ENCODE measurements at regions not wholly inside any gene's neighbourhood (a gene's known extent, or its start where the extent isn't known, plus 50 kb on each side); places are given as distances from the start of the nearest gene placed in this dataset.

DNA sequence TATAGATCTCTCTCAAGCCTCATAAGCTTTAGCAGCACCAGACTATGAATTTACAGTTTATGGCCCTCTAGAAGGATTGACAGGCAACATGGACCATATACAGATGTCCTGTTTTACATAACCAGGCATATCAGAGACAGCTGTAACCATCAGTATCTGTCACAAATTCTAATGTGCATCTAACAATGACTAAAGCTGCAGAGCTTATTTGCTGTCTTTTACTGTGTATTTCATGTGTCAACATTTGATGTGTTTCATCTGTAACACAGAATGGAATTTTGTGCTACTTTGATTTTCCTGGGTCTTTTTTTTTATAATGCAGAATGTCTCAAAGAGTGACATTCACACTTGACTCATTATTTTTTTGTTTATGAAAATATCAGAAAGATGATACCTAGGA, 348.3 kb downstream of the SLC16A7 start:
- no peaks in the 10 kb centered on the region for H4K20me1 ChIP-seq (ENCODE audit: insufficient read depth, low read length)
- H3K27ac ChIP-seq (ENCODE audit: low read depth in 1 of 2, low read length in 2 of 2): no peak overlapping the region
- no peak overlapping the region for H3K9ac ChIP-seq (ENCODE audit: insufficient read depth, low read length, poor library complexity, severe bottlenecking)
- H3K4me1 Mint-ChIP-seq: no peaks in the 10 kb centered on the region
- H3K36me3 Mint-ChIP-seq: no peaks in the 10 kb centered on the region
- no peak overlapping the region for H3K4me3 Mint-ChIP-seq
- no peaks in the 10 kb centered on the region for H3K27me3 ChIP-seq (ENCODE audit: control insufficient read depth in 2 of 2, insufficient read depth in 2 of 2, low read length in 2 of 2)
- TF ChIP-seq, protein P1, sequence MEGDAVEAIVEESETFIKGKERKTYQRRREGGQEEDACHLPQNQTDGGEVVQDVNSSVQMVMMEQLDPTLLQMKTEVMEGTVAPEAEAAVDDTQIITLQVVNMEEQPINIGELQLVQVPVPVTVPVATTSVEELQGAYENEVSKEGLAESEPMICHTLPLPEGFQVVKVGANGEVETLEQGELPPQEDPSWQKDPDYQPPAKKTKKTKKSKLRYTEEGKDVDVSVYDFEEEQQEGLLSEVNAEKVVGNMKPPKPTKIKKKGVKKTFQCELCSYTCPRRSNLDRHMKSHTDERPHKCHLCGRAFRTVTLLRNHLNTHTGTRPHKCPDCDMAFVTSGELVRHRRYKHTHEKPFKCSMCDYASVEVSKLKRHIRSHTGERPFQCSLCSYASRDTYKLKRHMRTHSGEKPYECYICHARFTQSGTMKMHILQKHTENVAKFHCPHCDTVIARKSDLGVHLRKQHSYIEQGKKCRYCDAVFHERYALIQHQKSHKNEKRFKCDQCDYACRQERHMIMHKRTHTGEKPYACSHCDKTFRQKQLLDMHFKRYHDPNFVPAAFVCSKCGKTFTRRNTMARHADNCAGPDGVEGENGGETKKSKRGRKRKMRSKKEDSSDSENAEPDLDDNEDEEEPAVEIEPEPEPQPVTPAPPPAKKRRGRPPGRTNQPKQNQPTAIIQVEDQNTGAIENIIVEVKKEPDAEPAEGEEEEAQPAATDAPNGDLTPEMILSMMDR (IDR thresholded peaks at IDR 0.05): no peak
- no peaks in the 10 kb centered on the region for H3K79me2 ChIP-seq (ENCODE audit: insufficient read depth, low read length)
- H2AFZ ChIP-seq (ENCODE audit: insufficient read depth, low read depth, low read length, poor library complexity, severe bottlenecking): no peak overlapping the region
- intact Hi-C loops (cut with micrococcal nuclease): no loop called here
- H3K27ac Mint-ChIP-seq: no peak overlapping the region
- no peak for DNase-seq
- H3K36me3 ChIP-seq (replicated peaks in 1 of 2; ENCODE audit: control insufficient read depth in 1 of 2, insufficient read depth in 2 of 2, low read length in 2 of 2): no peaks in the 10 kb centered on the region
- H3K4me2 ChIP-seq (replicated peaks; ENCODE audit: extremely low read depth, low read length, poor library complexity, severe bottlenecking): no peak overlapping the region
- no peak overlapping the region for H3K4me3 ChIP-seq (replicated peaks in 1 of 3; ENCODE audit: low read depth in 2 of 3, low read length in 3 of 3)
- peaks cover 2 to 11% (median 4%) of the 10 kb centered on the region in 7 donors for H3K9me3 Mint-ChIP-seq
- no peaks in the 10 kb centered on the region for H3K9me3 ChIP-seq (replicated peaks in 1 of 2; ENCODE audit: control insufficient read depth in 1 of 2, insufficient read depth in 1 of 2, low read length in 2 of 2)
- H3K4me1 ChIP-seq (ENCODE audit: control insufficient read depth in 1 of 2, insufficient read depth in 2 of 2, low read length in 2 of 2): no peaks in the 10 kb centered on the region
- no peaks in the 10 kb centered on the region for H3K27me3 Mint-ChIP-seq (ENCODE audit: low read depth in 3 of 3)

DNA sequence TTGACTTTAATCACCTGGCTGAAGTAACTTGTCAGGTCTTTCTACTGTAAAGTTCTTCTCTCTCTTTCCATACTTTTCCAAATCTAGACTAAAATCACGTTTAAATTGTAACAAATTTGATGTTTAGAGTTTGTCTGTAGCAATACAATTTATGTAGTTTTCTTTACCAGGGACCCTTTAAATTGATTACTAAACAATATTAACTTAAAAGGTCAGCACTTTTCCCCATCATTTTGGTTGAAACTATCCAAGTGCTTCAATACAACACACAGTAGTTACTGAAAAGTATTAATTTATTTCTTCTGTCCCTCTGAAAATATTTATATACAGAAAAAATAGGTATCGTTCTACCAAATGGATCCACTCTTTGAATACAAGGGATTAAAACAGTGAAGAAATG, 350.8 kb downstream of the SLC16A7 start:
- H3K4me3 Mint-ChIP-seq: no peak overlapping the region
- H3K36me3 ChIP-seq (replicated peaks in 1 of 2; ENCODE audit: control insufficient read depth in 1 of 2, insufficient read depth in 2 of 2, low read length in 2 of 2): no peaks in the 10 kb centered on the region
- H3K4me3 ChIP-seq (replicated peaks in 1 of 3; ENCODE audit: low read depth in 2 of 3, low read length in 3 of 3): no peak overlapping the region
- no peak overlapping the region for H2AFZ ChIP-seq (ENCODE audit: insufficient read depth, low read depth, low read length, poor library complexity, severe bottlenecking)
- no peaks in the 10 kb centered on the region for H3K79me2 ChIP-seq (ENCODE audit: insufficient read depth, low read length)
- no peak overlapping the region for H3K27ac ChIP-seq (ENCODE audit: low read depth in 1 of 2, low read length in 2 of 2)
- H3K4me2 ChIP-seq (replicated peaks; ENCODE audit: extremely low read depth, low read length, poor library complexity, severe bottlenecking): no peak overlapping the region
- H3K36me3 Mint-ChIP-seq: no peaks in the 10 kb centered on the region
- H3K27me3 Mint-ChIP-seq (ENCODE audit: low read depth in 3 of 3): no peaks in the 10 kb centered on the region
- H4K20me1 ChIP-seq (ENCODE audit: insufficient read depth, low read length): no peaks in the 10 kb centered on the region
- H3K27me3 ChIP-seq (ENCODE audit: control insufficient read depth in 2 of 2, insufficient read depth in 2 of 2, low read length in 2 of 2): no peaks in the 10 kb centered on the region
- no peak overlapping the region for H3K27ac Mint-ChIP-seq
- no peak for DNase-seq
- TF ChIP-seq, protein P1 (IDR thresholded peaks at IDR 0.05): no peak
- no peak overlapping the region for H3K9ac ChIP-seq (ENCODE audit: insufficient read depth, low read length, poor library complexity, severe bottlenecking)
- no peaks in the 10 kb centered on the region for H3K4me1 Mint-ChIP-seq
- H3K9me3 ChIP-seq (replicated peaks in 1 of 2; ENCODE audit: control insufficient read depth in 1 of 2, insufficient read depth in 1 of 2, low read length in 2 of 2): no peaks in the 10 kb centered on the region
- H3K4me1 ChIP-seq (ENCODE audit: control insufficient read depth in 1 of 2, insufficient read depth in 2 of 2, low read length in 2 of 2): no peaks in the 10 kb centered on the region
- intact Hi-C loops (cut with micrococcal nuclease): no loop called here
- H3K9me3 Mint-ChIP-seq: peaks cover 2 to 12% (median 6%) of the 10 kb centered on the region in 7 donors
- WGBS (ENCODE audit: insufficient coverage): no CpG with 5 or more reads among the region's 2 CpGs

Measured in CD14-positive monocyte (primary cell).